ENCODE measurements at regions not wholly inside any gene's neighbourhood (a gene's known extent, or its start where the extent isn't known, plus 50 kb on each side); places are given as distances from the start of the nearest gene placed in this dataset.

GRCh38 chr1:37257646-37258045 is 216.7 kb upstream of the ZC3H12A start:
- TF ChIP-seq CTCF (IDR thresholded peaks at IDR 0.05) (no peak), POLR2A (IDR thresholded peaks at IDR 0.05) (no peak)

All from testis (tissue), 2 donors.